WTC11 (cell line): ENCODE measurements at regions not wholly inside any gene's neighbourhood (a gene's known extent, or its start where the extent isn't known, plus 50 kb on each side); places are given as distances from the start of the nearest gene placed in this dataset.
A peak's percentile ranks its signal among the peaks of the same experiment; 100 is the strongest.
"Not testable (repeated sequence)": the region's sequence is repeated elsewhere in the genome, so short reads cannot be mapped to it uniquely, and the experiment has no call there.

ENCODE experiments used
- ATAC-seq: fragments of 200-7000 bp; cut with Tn5 transposase; 2 replicates; pipeline ENCODE4 v1.10.0; 2021; ENCODE audit warnings: mild to moderate bottlenecking, moderate library complexity
- CTCF ChIA-PET: fragments of 300-600 bp; sonication (Branson Sonifier 250); formaldehyde crosslinking; loops from one replicate; lab custom pipeline; 2021; ENCODE audit warnings: antibody characterized with exemption; lab: Charles Lee
- POLR2A ChIA-PET: fragments of 350-600 bp; sonication (Branson Sonifier 250); formaldehyde crosslinking; loops from one replicate; lab custom pipeline; 2021; ENCODE audit warnings: antibody characterized with exemption; lab: Charles Lee
- DNase-seq: peaks from one replicate; pipeline ENCODE4 v3.0.0; 2021; ENCODE audit warnings: low spot score
- H3K27ac Mint-ChIP-seq: 2 replicates; pipeline ENCODE4 v1.8.0; 2021; ENCODE audit warnings: mixed read lengths
- H3K27me3 Mint-ChIP-seq: 2 replicates; pipeline ENCODE4 v1.8.0; 2021; ENCODE audit warnings: low read depth, mild to moderate bottlenecking, moderate library complexity, mixed read lengths
- H3K36me3 Mint-ChIP-seq: 2 replicates; pipeline ENCODE4 v1.8.0; 2021; ENCODE audit warnings: mixed read lengths
- H3K4me1 Mint-ChIP-seq: 2 replicates; pipeline ENCODE4 v1.8.0; 2022; ENCODE audit warnings: mixed read lengths
- H3K4me3 Mint-ChIP-seq: 2 replicates; pipeline ENCODE4 v1.8.0; 2021; ENCODE audit warnings: mild to moderate bottlenecking, moderate library complexity, mixed read lengths
- H3K9me3 Mint-ChIP-seq: 2 replicates; pipeline ENCODE4 v1.8.0; 2021; ENCODE audit warnings: mixed read lengths
- ATF1 ChIP-seq: sonication (generic); formaldehyde crosslinking; IDR thresholded peaks from 2 replicates; pipeline ENCODE4 v1.8.1; 2023; ENCODE audit warnings: mild to moderate bottlenecking, moderate library complexity, missing genetic modification reagents
- EMX1 ChIP-seq: fragments of 250-450 bp; sonication (Bioruptor Pico); IDR thresholded peaks from 2 replicates; pipeline ENCODE4 v1.8.0; 2021; ENCODE audit warnings: mild to moderate bottlenecking
- GABPB1 ChIP-seq: sonication (generic); formaldehyde crosslinking; IDR thresholded peaks from 2 replicates; pipeline ENCODE4 v1.8.1; 2023; ENCODE audit warnings: mild to moderate bottlenecking, missing genetic modification reagents
- JUN ChIP-seq: sonication (generic); formaldehyde crosslinking; IDR thresholded peaks from 2 replicates; pipeline ENCODE4 v1.8.0; 2023; ENCODE audit warnings: mild to moderate bottlenecking, missing genetic modification reagents
- MXD4 ChIP-seq: fragments of 250-450 bp; sonication (Bioruptor Pico); IDR thresholded peaks from 2 replicates; pipeline ENCODE4 v1.8.0; 2021; ENCODE audit warnings: mild to moderate bottlenecking, moderate library complexity, borderline replicate concordance
- NFATC4 ChIP-seq: fragments of 250-450 bp; sonication (Bioruptor Pico); IDR thresholded peaks from 2 replicates; pipeline ENCODE4 v1.9.0; 2021; ENCODE audit warnings: mild to moderate bottlenecking
- NFYB ChIP-seq: sonication (generic); formaldehyde crosslinking; conservative IDR thresholded peaks from 2 replicates; pipeline ENCODE4 v1.8.0; 2022; ENCODE audit warnings: low read depth, missing genetic modification reagents
- PRRX2 ChIP-seq: fragments of 250-450 bp; sonication (Bioruptor Pico); IDR thresholded peaks from 2 replicates; pipeline ENCODE4 v1.8.0; 2021; ENCODE audit warnings: mild to moderate bottlenecking
- TP53 ChIP-seq: sonication (generic); formaldehyde crosslinking; IDR thresholded peaks from 2 replicates; pipeline ENCODE4 v1.8.1; 2023; ENCODE audit warnings: mild to moderate bottlenecking, missing genetic modification reagents
- ZNF219 ChIP-seq: sonication (generic); formaldehyde crosslinking; IDR thresholded peaks from 2 replicates; pipeline ENCODE4 v1.8.0; 2023; ENCODE audit warnings: missing genetic modification reagents, mild to moderate bottlenecking, borderline replicate concordance
- ZNF232 ChIP-seq: sonication (generic); formaldehyde crosslinking; IDR thresholded peaks from 2 replicates; pipeline ENCODE4 v1.8.0; 2022; ENCODE audit warnings: mild to moderate bottlenecking, missing genetic modification reagents
- ZNF671 ChIP-seq: fragments of 250-450 bp; sonication (Bioruptor Pico); IDR thresholded peaks from 2 replicates; pipeline ENCODE4 v1.8.0; 2021; ENCODE audit warnings: mild to moderate bottlenecking
- TF ChIP-seq, protein P1 (sequence below): fragments of 250-450 bp; sonication (Bioruptor Pico); IDR thresholded peaks from 2 replicates; pipeline ENCODE4 v1.9.0; 2021; ENCODE audit warnings: mild to moderate bottlenecking
- TF ChIP-seq, protein P2 (sequence below): sonication (generic); formaldehyde crosslinking; IDR thresholded peaks from 2 replicates; pipeline ENCODE4 v1.8.1; 2023; ENCODE audit warnings: mild to moderate bottlenecking, missing genetic modification reagents
- TF ChIP-seq, protein P3 (sequence below): sonication (generic); formaldehyde crosslinking; IDR thresholded peaks from 2 replicates; pipeline ENCODE4 v1.8.1; 2022; ENCODE audit warnings: low read depth, mild to moderate bottlenecking, moderate library complexity, missing genetic modification reagents, borderline replicate concordance
- TF ChIP-seq, protein P4 (sequence below): sonication (generic); formaldehyde crosslinking; IDR thresholded peaks from 2 replicates; pipeline ENCODE4 v1.8.1; 2022; ENCODE audit warnings: low read depth, missing genetic modification reagents, borderline replicate concordance

DNA sequence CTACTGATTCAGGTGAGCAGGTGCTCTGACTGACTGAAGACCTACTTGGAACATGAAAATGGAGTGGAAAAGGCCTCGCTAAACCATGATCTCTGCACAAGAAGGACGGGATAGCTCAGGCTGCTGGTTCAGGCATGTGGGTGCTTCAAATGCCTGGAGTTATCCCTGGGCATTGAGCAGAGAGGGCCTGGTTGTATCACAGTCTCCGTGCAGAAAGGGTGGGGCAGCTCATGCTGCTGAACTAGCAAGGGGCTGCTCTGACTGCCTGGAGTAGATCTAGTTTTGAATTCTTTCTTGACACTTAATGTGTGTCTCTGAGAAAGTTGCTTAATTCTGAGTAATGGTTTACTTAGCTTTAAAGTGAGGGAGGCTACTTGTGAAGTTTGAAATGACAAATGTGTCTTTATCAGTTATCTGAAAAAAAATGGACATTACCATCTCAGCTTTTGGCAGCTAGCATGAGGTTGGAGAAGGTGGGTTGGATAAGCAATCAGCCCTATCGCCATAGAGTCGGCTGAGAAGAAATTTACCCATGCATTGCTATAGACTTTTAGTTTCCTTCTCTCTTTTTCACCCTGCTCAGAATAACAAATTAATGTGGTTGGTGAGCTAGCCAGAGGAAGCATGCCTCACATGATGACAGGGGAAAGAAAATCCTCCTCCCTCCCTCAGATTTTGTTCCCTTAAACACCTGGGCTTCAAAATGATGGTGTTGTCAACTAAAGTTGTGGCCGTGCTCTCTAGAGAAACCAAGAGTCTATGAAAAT is 832.4 kb downstream of the STIM2 start:
- H3K4me1 Mint-ChIP-seq = 0 out of 2 replicates have a peak, but pooled peaks cover 7% of the 10 kb centered on the region
- H3K9me3 Mint-ChIP-seq = no peaks in the 10 kb centered on the region; the same call in 1 of the 2 replicates
- CTCF ChIA-PET = interaction anchor here (1.3 to 2.0 kb wide), 2 partner anchors 9 to 12 kb away, joined by 5 to 6 read pairs; no protein-coding TSS in a partner anchor
- ATAC-seq = no peak
- H3K36me3 Mint-ChIP-seq = no peaks in the 10 kb centered on the region
- no peak for DNase-seq
- TF ChIP-seq EMX1 (CRISPR knock-in tag) (no peak), ZNF219 (CRISPR knock-in tag) (no peak), TP53 (CRISPR knock-in tag) (no peak)
- no peak overlapping the region for H3K27ac Mint-ChIP-seq
- H3K4me3 Mint-ChIP-seq = no peak overlapping the region
- POLR2A ChIA-PET = no interaction called here
- H3K27me3 Mint-ChIP-seq = no peaks in the 10 kb centered on the region

DNA sequence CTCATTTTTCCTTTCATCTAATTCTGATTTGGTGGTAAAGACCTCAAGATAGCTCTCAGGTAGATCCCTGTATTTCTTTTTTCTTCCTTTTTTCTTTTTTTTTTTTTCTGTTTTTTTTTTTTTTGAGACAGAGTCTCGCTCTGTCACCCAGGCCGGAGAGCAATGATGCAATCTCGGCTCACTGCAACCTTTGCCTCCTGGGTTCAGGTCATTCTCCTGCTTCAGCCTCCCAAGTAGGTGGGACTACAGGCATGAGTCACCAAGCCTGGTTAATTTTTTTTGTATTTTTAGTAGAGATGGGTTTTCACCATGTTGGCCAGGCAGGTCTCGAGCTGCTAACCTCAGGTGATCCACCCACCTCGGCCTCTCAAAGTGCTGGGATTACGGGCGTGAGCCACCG is 835.6 kb downstream of the STIM2 start:
- H3K27ac Mint-ChIP-seq, DNase-seq, ATAC-seq, POLR2A ChIA-PET, H3K27me3 Mint-ChIP-seq, H3K4me3 Mint-ChIP-seq, H3K36me3 Mint-ChIP-seq, H3K9me3 Mint-ChIP-seq: not testable (repeated sequence)
- TF ChIP-seq GABPB1 (CRISPR knock-in tag) = peak; percentile 81
- CTCF ChIA-PET = interaction anchor here (1.4 kb wide), 1 partner anchor 11 kb away, joined by 6 read pairs; no protein-coding TSS in a partner anchor
- peaks cover 11% of the 10 kb centered on the region for H3K4me1 Mint-ChIP-seq

DNA sequence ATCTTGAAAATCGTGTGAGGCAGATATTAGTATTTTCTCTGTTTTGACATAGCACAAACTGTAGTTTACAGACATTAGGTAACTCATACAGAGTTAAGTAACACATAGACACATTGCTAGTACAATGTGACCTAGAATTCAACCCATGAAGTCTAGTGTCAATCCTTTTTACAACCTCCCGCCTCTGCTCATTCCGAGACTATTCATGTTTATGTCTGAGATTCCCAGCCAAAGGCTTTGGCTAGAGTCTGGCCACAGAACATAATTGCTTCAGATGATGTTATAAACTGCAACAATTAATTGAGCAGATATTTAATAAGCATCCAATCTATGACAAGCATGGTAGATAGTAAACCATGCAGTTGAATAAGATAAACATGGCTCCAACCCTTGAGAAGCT is 841.0 kb downstream of the STIM2 start:
- CTCF ChIA-PET = interaction anchor here (1.4 kb wide), 1 partner anchor 10 kb away, joined by 4 read pairs; no protein-coding TSS in a partner anchor
- Mint-ChIP-seq H3K4me1 (peaks cover 36% of the 10 kb centered on the region), H3K27me3 (no peaks in the 10 kb centered on the region), H3K4me3 (no peak overlapping the region), H3K27ac (no peak overlapping the region), H3K36me3 (peaks cover 2% of the 10 kb centered on the region; the same call in 1 of the 2 replicates), H3K9me3 (peaks cover 10% of the 10 kb centered on the region)
- ATAC-seq (no peak), DNase-seq (no peak)
- no peak for TF ChIP-seq ZNF671 (CRISPR knock-in tag)
- TF ChIP-seq, protein P1, sequence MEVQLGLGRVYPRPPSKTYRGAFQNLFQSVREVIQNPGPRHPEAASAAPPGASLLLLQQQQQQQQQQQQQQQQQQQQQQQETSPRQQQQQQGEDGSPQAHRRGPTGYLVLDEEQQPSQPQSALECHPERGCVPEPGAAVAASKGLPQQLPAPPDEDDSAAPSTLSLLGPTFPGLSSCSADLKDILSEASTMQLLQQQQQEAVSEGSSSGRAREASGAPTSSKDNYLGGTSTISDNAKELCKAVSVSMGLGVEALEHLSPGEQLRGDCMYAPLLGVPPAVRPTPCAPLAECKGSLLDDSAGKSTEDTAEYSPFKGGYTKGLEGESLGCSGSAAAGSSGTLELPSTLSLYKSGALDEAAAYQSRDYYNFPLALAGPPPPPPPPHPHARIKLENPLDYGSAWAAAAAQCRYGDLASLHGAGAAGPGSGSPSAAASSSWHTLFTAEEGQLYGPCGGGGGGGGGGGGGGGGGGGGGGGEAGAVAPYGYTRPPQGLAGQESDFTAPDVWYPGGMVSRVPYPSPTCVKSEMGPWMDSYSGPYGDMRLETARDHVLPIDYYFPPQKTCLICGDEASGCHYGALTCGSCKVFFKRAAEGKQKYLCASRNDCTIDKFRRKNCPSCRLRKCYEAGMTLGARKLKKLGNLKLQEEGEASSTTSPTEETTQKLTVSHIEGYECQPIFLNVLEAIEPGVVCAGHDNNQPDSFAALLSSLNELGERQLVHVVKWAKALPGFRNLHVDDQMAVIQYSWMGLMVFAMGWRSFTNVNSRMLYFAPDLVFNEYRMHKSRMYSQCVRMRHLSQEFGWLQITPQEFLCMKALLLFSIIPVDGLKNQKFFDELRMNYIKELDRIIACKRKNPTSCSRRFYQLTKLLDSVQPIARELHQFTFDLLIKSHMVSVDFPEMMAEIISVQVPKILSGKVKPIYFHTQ = no peak
- TF ChIP-seq, protein P2, sequence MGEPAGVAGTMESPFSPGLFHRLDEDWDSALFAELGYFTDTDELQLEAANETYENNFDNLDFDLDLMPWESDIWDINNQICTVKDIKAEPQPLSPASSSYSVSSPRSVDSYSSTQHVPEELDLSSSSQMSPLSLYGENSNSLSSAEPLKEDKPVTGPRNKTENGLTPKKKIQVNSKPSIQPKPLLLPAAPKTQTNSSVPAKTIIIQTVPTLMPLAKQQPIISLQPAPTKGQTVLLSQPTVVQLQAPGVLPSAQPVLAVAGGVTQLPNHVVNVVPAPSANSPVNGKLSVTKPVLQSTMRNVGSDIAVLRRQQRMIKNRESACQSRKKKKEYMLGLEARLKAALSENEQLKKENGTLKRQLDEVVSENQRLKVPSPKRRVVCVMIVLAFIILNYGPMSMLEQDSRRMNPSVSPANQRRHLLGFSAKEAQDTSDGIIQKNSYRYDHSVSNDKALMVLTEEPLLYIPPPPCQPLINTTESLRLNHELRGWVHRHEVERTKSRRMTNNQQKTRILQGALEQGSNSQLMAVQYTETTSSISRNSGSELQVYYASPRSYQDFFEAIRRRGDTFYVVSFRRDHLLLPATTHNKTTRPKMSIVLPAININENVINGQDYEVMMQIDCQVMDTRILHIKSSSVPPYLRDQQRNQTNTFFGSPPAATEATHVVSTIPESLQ (CRISPR knock-in tag) = no peak
- no peak for TF ChIP-seq ZNF232 (CRISPR knock-in tag)
- TF ChIP-seq EMX1 (CRISPR knock-in tag) = no peak
- TF ChIP-seq, protein P3, sequence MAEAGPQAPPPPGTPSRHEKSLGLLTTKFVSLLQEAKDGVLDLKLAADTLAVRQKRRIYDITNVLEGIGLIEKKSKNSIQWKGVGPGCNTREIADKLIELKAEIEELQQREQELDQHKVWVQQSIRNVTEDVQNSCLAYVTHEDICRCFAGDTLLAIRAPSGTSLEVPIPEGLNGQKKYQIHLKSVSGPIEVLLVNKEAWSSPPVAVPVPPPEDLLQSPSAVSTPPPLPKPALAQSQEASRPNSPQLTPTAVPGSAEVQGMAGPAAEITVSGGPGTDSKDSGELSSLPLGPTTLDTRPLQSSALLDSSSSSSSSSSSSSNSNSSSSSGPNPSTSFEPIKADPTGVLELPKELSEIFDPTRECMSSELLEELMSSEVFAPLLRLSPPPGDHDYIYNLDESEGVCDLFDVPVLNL (CRISPR knock-in tag) = no peak
- no peak for TF ChIP-seq ZNF219 (CRISPR knock-in tag)
- TF ChIP-seq PRRX2 (CRISPR knock-in tag) = no peak
- TF ChIP-seq NFATC4 (CRISPR knock-in tag) = no peak
- no peak for TF ChIP-seq ATF1 (CRISPR knock-in tag)
- no peak for TF ChIP-seq MXD4
- TF ChIP-seq JUN = no peak
- TF ChIP-seq, protein P4, sequence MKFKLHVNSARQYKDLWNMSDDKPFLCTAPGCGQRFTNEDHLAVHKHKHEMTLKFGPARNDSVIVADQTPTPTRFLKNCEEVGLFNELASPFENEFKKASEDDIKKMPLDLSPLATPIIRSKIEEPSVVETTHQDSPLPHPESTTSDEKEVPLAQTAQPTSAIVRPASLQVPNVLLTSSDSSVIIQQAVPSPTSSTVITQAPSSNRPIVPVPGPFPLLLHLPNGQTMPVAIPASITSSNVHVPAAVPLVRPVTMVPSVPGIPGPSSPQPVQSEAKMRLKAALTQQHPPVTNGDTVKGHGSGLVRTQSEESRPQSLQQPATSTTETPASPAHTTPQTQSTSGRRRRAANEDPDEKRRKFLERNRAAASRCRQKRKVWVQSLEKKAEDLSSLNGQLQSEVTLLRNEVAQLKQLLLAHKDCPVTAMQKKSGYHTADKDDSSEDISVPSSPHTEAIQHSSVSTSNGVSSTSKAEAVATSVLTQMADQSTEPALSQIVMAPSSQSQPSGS = no peak
- no peak for TF ChIP-seq NFYB
- POLR2A ChIA-PET = no interaction called here
